Stomach (tissue), 8 donors: ENCODE measurements at regions not wholly inside any gene's neighbourhood (a gene's known extent, or its start where the extent isn't known, plus 50 kb on each side); places are given as distances from the start of the nearest gene placed in this dataset.

Experiments
- DNase-seq, 2 donors: peaks; one replicate each; pipeline versions ENCODE4 v3.0.0 to v3.0.0-alpha.2; 2013 to 2019
- H3K27ac ChIP-seq, 5 donors: fragments of 200-600 bp in 4 of 5; sonication (generic) in 4 of 5; one replicate each; pipeline ENCODE4 v1.5.1; 2013 to 2019; ENCODE audit warnings: mild to moderate bottlenecking in 1 of 5, moderate library complexity in 1 of 5
- H3K27me3 ChIP-seq, 3 donors: fragments of 200-600 bp; sonication (generic); one replicate each; pipeline ENCODE4 v1.5.1; 2017 to 2019; ENCODE audit warnings: mixed run types in 1 of 3
- H3K36me3 ChIP-seq, 4 donors: fragments of 200-600 bp; sonication (generic); 1 replicate in 3 of 4; 2 replicates in 1 of 4; pipeline ENCODE4 v1.5.1; 2016 to 2019
- H3K4me1 ChIP-seq, 4 donors: fragments of 200-600 bp; sonication (generic); one replicate each; pipeline ENCODE4 v1.5.1; 2016 to 2019
- H3K4me3 ChIP-seq, 4 donors: fragments of 200-600 bp; sonication (generic) in 3 of 4; one replicate each; pipeline ENCODE4 v1.5.1; 2016 to 2019; ENCODE audit warnings: mild to moderate bottlenecking in 1 of 4
- H3K9me3 ChIP-seq, 4 donors: fragments of 200-600 bp; sonication (generic); one replicate each; pipeline ENCODE4 v1.5.1; 2016 to 2019
- CTCF ChIP-seq, 7 experiments: fragments of 450-650 bp in 4 of 7; fragments of 200-600 bp in 3 of 7; sonication (generic) in 3 of 7; IDR thresholded peaks; one replicate each; pipeline ENCODE4 v1.5.1; 2016 to 2019; ENCODE audit warnings: antibody characterized with exemption in 7 of 7, control low read depth in 2 of 7, mild to moderate bottlenecking in 1 of 7
- EP300 ChIP-seq: sonication (generic); formaldehyde crosslinking; IDR thresholded peaks from one replicate; pipeline ENCODE4 v1.6.1; 2017; ENCODE audit warnings: antibody characterized with exemption
- POLR2A ChIP-seq, 4 donors: fragments of 450-650 bp; IDR thresholded peaks; one replicate each; pipeline ENCODE4 v1.6.1; 2016; ENCODE audit warnings: antibody characterized with exemption in 4 of 4, control low read depth in 2 of 4, mild to moderate bottlenecking in 1 of 4, moderate library complexity in 1 of 4
- POLR2AphosphoS5 ChIP-seq, 3 donors: sonication (generic); formaldehyde crosslinking; IDR thresholded peaks; one replicate each; pipeline ENCODE4 v1.6.1; 2016; ENCODE audit warnings: antibody characterized with exemption in 3 of 3
- WGBS, 5 donors: extraction: QIAGEN DNeasy Blood & Tissue Kit in 3 of 5; methylation state at CpG; one replicate each; pipeline versions ENCODE4 v1.1.5 to v1.1.7; 2013 to 2018; 5-methylcytosine and 5-hydroxymethylcytosine counted together
- intact Hi-C: fragments of 100-400 bp; cut with DNase I; formaldehyde crosslinking; loops from one replicate; pipeline ENCODE4 v1.15.1; 2023; ENCODE audit warnings: low total_unique reads
- donor health status: healthy with polysubstance abuse.
- donor health status: Bipolar disorder and iron deficiency.
- donor health status: healthy.

GRCh38 chr6:66057034-66057433 is 350.0 kb upstream of the EYS start:
- Histone ChIP-seq H3K9me3 (no peaks in the 10 kb centered on the region), H3K27me3 (no peaks in the 10 kb centered on the region), H3K4me3 (no peak overlapping the region), H3K27ac (no peak overlapping the region), H3K36me3 (no peaks in the 10 kb centered on the region), H3K4me1 (no peaks in the 10 kb centered on the region)
- intact Hi-C loops: no loop called here
- DNase-seq: no peak
- TF ChIP-seq CTCF (IDR thresholded peaks at IDR 0.05) (no peak), POLR2AphosphoS5 (IDR thresholded peaks at IDR 0.05) (no peak), EP300 (no peak), POLR2A (IDR thresholded peaks at IDR 0.05) (no peak)
- WGBS, 5 donors: 86 to 96% (median 94%) methylated on average over 1 of the region's 1 CpG

GRCh38 chr6:66054967-66055366 is 347.9 kb upstream of the EYS start:
- H3K4me1 ChIP-seq: no peaks in the 10 kb centered on the region
- 77 to 89% (median 87%) methylated on average over 2 of the region's 2 CpGs for WGBS, 5 donors
- no peaks in the 10 kb centered on the region for H3K36me3 ChIP-seq
- no peak for DNase-seq
- TF ChIP-seq EP300 (no peak), POLR2A (IDR thresholded peaks at IDR 0.05) (no peak), CTCF (IDR thresholded peaks at IDR 0.05) (no peak), POLR2AphosphoS5 (IDR thresholded peaks at IDR 0.05) (no peak)
- H3K27ac ChIP-seq: no peak overlapping the region
- H3K9me3 ChIP-seq: no peaks in the 10 kb centered on the region
- intact Hi-C loops: no loop called here
- no peaks in the 10 kb centered on the region for H3K27me3 ChIP-seq
- H3K4me3 ChIP-seq: no peak overlapping the region

GRCh38 chr6:66051812-66052211 is 344.8 kb upstream of the EYS start:
- WGBS, 5 donors: 64 to 84% (median 73%) methylated on average over 5 of the region's 5 CpGs
- Histone ChIP-seq H3K4me3 (no peak overlapping the region), H3K27ac (no peak overlapping the region), H3K4me1 (no peaks in the 10 kb centered on the region), H3K9me3 (no peaks in the 10 kb centered on the region), H3K36me3 (no peaks in the 10 kb centered on the region), H3K27me3 (no peaks in the 10 kb centered on the region)
- TF ChIP-seq CTCF (IDR thresholded peaks at IDR 0.05) (no peak), POLR2A (IDR thresholded peaks at IDR 0.05) (no peak), POLR2AphosphoS5 (IDR thresholded peaks at IDR 0.05) (no peak), EP300 (no peak)
- intact Hi-C loops: no loop called here
- DNase-seq: no peak

GRCh38 chr6:66048684-66049474 is 341.9 kb upstream of the EYS start:
- H3K4me3 ChIP-seq: no peak overlapping the region
- no peak for TF ChIP-seq CTCF (IDR thresholded peaks at IDR 0.05)
- no peak for TF ChIP-seq POLR2AphosphoS5 (IDR thresholded peaks at IDR 0.05)
- TF ChIP-seq POLR2A (IDR thresholded peaks at IDR 0.05): no peak
- TF ChIP-seq EP300: no peak
- H3K27ac ChIP-seq: no peak overlapping the region
- intact Hi-C loops: no loop called here
- 79 to 87% (median 84%) methylated on average over 3 of the region's 3 CpGs for WGBS, 5 donors
- H3K27me3 ChIP-seq: no peaks in the 10 kb centered on the region
- no peak for DNase-seq
- no peaks in the 10 kb centered on the region for H3K36me3 ChIP-seq
- no peaks in the 10 kb centered on the region for H3K9me3 ChIP-seq
- no peaks in the 10 kb centered on the region for H3K4me1 ChIP-seq
